COLO829 (cell line): ENCODE measurements at regions not wholly inside any gene's neighbourhood (a gene's known extent, or its start where the extent isn't known, plus 50 kb on each side); places are given as distances from the start of the nearest gene placed in this dataset.
"Not testable (repeated sequence)": the region's sequence is repeated elsewhere in the genome, so short reads cannot be mapped to it uniquely, and the experiment has no call there.

ENCODE experiments used
- DNase-seq: peaks from one replicate; pipeline ENCODE4 v3.0.0; 2012; ENCODE audit warnings: low spot score

DNA sequence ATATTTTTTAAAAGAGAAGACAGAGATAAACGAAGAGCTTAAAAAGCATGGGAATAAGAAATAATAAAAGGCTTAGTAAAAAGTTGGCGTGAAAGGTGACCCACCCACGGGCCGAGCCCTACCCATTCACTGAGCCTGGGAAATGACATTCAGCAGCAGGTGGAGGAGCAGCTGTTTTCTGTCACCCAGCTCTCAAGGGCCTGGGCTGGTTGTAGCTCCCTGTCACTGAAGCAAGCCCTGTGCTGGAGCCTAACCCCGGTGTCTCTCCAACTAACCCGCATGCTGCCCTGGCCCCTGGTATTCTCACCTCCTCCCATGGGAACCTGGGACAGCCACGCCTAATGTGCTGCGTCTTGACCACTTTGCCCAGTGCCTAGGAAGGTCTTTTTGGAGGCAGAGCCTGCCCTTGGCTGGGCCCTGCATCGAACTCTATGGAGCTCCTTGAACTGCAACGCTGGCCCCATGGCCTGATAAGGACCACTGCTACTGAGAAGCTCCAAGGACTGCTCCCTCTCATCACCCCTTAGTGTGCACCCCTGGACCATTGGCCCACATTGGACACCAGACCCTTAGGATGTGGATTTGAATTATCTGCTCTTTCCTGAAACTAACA, 68.8 kb upstream of the IYD start:
- DNase-seq, result no peak

DNA sequence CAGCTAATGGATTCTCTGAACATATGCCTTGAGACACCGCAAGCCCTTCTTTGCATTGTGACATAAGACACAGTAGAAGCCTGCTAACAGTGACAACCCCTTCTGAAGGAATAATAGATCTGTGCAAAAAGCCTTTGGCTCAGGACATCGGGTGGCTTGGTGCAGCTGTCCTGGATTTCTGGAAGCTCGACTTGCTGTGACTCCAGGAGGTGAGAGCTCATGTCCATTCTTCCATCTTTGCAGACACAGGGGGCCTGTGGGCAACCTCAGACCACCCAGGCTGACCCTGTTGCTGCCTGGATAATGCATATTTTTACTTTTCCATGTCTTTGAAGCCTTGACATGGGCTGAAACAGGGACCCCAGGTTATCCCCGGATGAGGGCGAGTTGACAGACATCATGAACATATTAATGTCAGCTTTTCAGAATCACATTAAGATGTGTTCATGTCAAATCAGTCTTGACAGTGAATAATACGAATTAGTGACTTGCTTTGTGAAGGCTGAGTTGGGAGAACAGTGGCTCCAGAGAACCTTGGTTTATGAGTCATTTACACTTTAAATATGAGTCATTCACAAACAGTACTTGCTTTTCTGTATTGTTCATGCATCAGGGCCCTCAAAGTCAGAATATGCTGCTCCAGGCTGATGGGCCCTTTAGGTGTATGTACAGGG, 66.8 kb upstream of the IYD start:
- peak; percentile 80 for DNase-seq

DNA sequence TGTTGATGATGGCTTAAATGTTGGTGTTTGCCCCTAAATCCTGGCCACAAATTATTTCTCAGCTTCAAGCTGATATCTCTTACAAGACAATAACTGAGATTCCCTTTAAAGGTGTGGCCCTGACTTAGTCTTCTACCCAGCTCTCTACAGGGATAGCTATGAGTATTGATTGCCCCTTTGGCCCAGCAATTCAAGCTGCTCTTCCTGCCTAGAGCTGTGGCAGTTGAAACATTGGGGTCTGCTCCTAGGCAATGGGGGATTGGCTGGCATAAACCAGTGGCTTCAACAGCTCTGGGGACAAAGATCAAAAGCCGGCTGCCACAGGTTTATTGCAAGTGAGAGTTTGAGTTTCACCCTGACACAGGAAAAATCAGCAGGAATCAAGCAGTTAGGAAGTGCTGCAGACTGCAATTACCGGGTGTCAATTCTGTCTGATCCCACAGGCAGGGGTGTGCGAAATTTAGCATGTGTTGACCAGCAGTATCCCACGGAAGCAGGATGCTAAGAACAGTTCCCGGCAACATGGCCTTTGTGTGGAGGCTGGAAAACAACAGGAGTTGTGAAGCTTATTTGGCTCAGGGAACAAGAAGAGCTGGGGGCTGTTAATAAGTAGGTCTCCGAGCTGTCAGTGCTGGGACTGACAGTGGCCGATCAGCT, 66.2 kb upstream of the IYD start:
- no peak for DNase-seq

DNA sequence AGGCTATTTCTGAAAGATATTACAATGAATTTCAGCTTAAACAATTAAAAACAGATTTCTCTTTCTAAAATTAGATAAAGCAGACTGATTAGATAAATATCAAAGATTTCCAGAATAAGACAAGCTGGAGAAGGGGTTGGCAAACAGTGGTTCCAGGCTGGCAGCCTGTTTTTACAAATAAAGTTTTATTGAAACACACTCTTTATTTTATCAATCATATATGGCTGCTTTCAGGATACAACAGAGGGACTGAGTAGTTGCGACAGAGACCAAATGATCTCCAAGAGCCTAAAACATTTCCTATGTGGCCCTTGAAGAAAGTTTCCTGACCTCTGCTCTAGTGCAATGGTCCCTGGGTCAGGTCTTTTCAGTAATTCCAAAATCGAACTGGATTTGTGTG, 65.6 kb upstream of the IYD start:
- DNase-seq, result no peak

DNA sequence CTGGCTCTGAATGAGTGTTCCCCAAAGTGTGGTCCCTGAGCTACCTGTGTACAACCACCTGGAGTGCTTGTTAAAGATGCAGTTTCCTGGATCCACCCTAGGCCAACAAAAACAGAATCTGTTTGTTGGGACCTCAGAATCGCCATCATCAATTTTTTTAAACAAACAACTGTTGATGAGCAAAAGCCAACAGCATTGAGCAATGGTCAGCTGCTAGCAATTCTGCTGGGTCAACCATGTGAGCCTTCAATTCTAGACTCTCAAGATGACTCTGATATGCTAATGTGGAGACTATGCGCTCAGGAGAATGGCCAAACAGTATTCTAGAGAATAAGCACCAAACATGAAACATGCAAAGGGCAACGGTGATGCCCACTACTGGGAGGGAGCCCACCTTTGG, 64.4 kb upstream of the IYD start:
- DNase-seq, result no peak

GRCh38 chr6:150306290-150306689, 62.5 kb upstream of the IYD start:
- DNase-seq, result no peak

- DNase-seq, result no peak
Observed at GRCh38 chr6:150307520-150307919, 61.3 kb upstream of the IYD start.

GRCh38 chr6:150308812-150309645, 59.8 kb upstream of the IYD start:
- DNase-seq, result no peak

DNA sequence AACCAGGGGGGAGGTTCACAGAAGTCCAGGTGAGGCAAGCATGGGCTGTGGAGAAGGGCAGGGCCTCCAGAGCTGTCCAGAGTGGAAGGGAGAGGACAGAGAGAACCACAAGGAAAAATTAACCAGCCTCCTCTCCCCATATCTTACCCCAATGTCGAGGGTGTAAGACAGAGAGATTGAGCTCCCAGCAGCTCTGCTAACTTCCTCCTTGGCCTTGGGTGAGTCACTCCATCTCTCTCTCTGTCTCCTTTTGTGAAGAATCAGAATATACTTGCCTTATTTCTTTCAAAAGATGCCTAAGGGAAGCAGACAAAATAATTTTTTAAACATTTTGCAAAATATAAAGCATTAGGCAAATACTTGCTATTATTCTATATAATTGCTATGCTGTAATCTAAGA, 58.3 kb upstream of the IYD start:
- DNase-seq, result no peak

DNA sequence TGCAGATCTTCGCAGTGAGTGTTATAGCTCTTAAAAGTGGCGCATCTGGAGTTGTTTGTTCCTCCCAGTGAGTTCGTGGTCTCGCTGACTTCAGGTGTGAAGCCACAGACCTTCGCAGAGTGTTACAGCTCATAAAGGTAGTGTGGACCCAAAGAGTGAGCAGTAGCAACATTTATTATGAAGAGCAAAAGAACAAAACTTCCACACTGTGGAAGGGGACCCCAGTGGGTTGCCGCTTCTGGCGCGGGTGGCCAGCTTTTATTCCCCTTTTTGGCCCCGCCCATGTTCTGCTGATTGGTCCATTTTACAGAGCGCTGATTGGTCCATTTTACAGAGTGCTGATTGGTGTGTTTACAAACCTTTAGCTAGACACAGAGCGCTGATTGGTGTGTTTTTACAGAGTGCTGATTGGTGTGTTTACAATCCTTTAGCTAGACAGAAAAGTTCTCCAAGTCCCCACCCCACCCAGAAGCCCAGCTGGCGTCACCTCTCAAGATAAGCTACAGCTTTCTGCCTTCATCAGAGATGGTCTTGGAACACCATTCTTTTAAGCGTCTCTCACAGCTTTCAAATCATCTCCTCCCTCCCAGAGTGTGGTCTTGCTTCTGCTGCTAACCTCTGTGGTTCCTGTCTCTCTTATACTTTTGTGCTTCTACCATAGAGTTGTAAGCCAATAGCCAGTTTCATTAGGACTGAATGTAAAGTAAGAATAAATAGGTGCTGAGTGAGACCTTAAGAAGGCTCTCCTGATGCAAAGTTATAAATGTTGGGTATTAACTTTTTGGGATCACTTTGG, 57.5 kb upstream of the IYD start:
- DNase-seq, result not testable (repeated sequence)

GRCh38 chr6:150312395-150312794, 56.4 kb upstream of the IYD start:
- no peak for DNase-seq

GRCh38 chr6:150312844-150313584, 55.8 kb upstream of the IYD start:
- no peak for DNase-seq

DNA sequence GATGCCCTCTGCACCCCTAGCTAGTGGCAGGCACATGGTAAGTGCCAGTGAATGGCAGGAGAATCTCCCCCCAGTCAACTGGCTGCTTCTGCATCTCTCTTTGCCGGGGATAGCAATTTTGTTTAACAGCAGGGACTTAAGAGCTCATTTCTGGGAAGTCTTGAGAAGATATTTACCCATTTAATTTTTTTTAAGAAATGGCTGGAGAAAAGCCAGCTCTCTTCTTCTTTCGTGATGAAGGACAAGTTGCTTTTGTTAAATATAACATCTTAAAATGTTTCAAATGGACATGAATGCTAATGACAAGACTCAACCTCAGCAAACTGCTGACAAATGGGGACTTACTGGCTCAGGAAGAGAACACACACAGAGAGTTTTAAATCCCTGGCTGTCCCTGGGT, 55.0 kb upstream of the IYD start:
- DNase-seq, result no peak

DNA sequence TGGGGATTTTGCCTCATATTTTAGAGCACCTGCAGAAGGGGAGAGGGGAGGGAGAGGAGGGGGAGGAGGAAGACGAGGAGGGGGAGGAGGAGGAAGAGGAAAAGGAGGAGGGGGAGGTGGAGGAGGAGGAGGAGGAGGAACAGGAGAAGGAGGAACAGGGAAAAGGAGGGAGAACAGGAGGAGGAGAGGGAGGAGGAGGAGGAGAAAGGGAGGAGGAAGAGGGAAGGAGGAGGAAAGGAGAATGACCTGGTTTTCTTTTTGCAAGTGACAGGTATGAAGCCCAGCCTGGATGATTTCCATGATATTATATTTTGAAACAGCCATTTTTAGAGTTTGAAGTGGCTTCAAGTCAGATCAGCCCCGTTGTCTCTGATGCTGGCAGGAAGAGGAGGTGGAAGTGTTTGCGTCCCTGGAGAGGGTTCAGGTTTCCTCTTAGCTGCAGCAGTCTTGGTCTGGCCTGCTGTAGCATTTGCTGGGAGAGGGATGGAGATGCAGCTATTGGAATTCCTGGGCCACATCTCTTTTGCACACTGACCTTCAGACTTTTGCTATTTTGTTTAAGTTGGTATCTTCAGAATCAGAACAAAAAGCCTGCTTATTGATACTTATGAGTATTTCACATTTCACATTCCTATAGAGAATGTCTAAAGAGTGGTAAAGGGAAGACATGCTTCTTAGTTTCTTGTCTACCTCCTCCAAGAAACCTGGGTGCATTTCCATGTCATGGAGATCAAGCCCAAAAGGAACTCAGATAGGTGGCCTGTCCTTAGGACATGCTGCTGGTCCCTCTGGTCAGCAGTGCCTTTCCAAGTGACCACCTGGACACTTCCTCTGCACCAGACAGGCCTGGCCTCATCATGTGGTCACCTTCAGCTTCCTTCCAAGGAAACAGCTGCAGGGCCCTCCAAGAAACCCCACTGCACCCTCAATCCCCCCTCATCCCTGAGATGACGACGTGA, 54.3 kb upstream of the IYD start:
- DNase-seq, result no peak

- no peak for DNase-seq
Observed at GRCh38 chr6:150315626-150316025, 53.2 kb upstream of the IYD start.

GRCh38 chr6:150316936-150317335, 51.9 kb upstream of the IYD start:
- no peak for DNase-seq
